Liver (tissue), 8 donors: ENCODE measurements at regions not wholly inside any gene's neighbourhood (a gene's known extent, or its start where the extent isn't known, plus 50 kb on each side); places are given as distances from the start of the nearest gene placed in this dataset.

Source experiments
- DNase-seq: peaks from one replicate; pipeline ENCODE4 v3.0.0-alpha.2; 2017; ENCODE audit warnings: low spot score
- H3K27ac ChIP-seq, 2 donors: one replicate each; pipeline ENCODE4 v1.7.0; 2013; ENCODE audit warnings: inconsistent platforms in 2 of 2, low read length in 2 of 2, control low read depth in 1 of 2, low read depth in 1 of 2, mild to moderate bottlenecking in 1 of 2
- H3K27me3 ChIP-seq, 4 donors: one replicate each; pipeline versions ENCODE4 v1.6.1 to v1.7.0; 2013; ENCODE audit warnings: low read length in 3 of 4, inconsistent platforms in 1 of 4, mild to moderate bottlenecking in 1 of 4, moderate library complexity in 1 of 4; ENCODE audit not compliant: control insufficient read depth in 4 of 4, insufficient read depth in 4 of 4
- H3K36me3 ChIP-seq, 4 donors: one replicate each; pipeline versions ENCODE4 v1.6.1 to v1.7.0; 2013; ENCODE audit warnings: low read length in 3 of 4, mild to moderate bottlenecking in 3 of 4, low read depth in 1 of 4, moderate library complexity in 1 of 4; ENCODE audit not compliant: control insufficient read depth in 4 of 4, insufficient read depth in 3 of 4
- H3K4me1 ChIP-seq, 4 donors: one replicate each; pipeline versions ENCODE4 v1.6.1 to v1.7.0; 2013; ENCODE audit warnings: low read length in 3 of 4, mild to moderate bottlenecking in 3 of 4, moderate library complexity in 1 of 4; ENCODE audit not compliant: control insufficient read depth in 4 of 4, insufficient read depth in 4 of 4
- H3K4me3 ChIP-seq, 3 donors: one replicate each; pipeline versions ENCODE4 v1.6.1 to v1.7.0; 2013; ENCODE audit warnings: low read length in 3 of 3, control low read depth in 1 of 3, low read depth in 1 of 3, mild to moderate bottlenecking in 1 of 3
- H3K9ac ChIP-seq, 2 donors: one replicate each; pipeline ENCODE4 v1.7.0; 2013; ENCODE audit warnings: low read length in 2 of 2, mild to moderate bottlenecking in 2 of 2, moderate library complexity in 2 of 2, control low read depth in 1 of 2, low read depth in 1 of 2
- H3K9me3 ChIP-seq, 4 donors: one replicate each; pipeline versions ENCODE4 v1.6.1 to v1.7.0; 2013; ENCODE audit warnings: low read length in 3 of 4; ENCODE audit not compliant: control insufficient read depth in 4 of 4
- CTCF ChIP-seq: fragments of 150-350 bp; IDR thresholded peaks from 2 replicates; pipeline ENCODE4 v1.5.1; 2017; ENCODE audit warnings: improper control_type of control experiment, low read depth, low read length; ENCODE audit not compliant: missing input control
- EGR1 ChIP-seq, 2 donors: IDR thresholded peaks; 2 replicates each; pipeline ENCODE4 v1.6.1; 2016 to 2018; ENCODE audit warnings: antibody characterized with exemption in 2 of 2, low read depth in 2 of 2
- FOXA1 ChIP-seq: IDR thresholded peaks from 2 replicates; pipeline ENCODE4 v1.6.1; 2016; ENCODE audit warnings: antibody characterized with exemption
- FOXA2 ChIP-seq: IDR thresholded peaks from 2 replicates; pipeline ENCODE4 v1.6.1; 2016; ENCODE audit warnings: antibody characterized with exemption
- GABPA ChIP-seq, 2 donors: IDR thresholded peaks in 1 of 2; conservative IDR thresholded peaks in 1 of 2; 2 replicates each; pipeline ENCODE4 v1.6.1; 2016; ENCODE audit warnings: antibody characterized with exemption in 2 of 2, mild to moderate bottlenecking in 1 of 2, moderate library complexity in 1 of 2
- HNF4A ChIP-seq, 2 donors: conservative IDR thresholded peaks; 2 replicates each; pipeline ENCODE4 v1.6.1; 2016; ENCODE audit warnings: antibody characterized with exemption in 2 of 2, mild to moderate bottlenecking in 2 of 2
- HNF4G ChIP-seq: IDR thresholded peaks from 2 replicates; pipeline ENCODE4 v1.6.1; 2016; ENCODE audit warnings: antibody characterized with exemption
- JUND ChIP-seq, 2 donors: IDR thresholded peaks; 2 replicates each; pipeline ENCODE4 v1.6.1; 2016; ENCODE audit warnings: antibody characterized with exemption in 2 of 2
- NR2F2 ChIP-seq: IDR thresholded peaks from 2 replicates; pipeline ENCODE4 v1.6.1; 2016; ENCODE audit warnings: antibody characterized with exemption
- RAD21 ChIP-seq, 2 donors: IDR thresholded peaks; 2 replicates each; pipeline ENCODE4 v1.6.1; 2016; ENCODE audit warnings: antibody characterized with exemption in 2 of 2, mild to moderate bottlenecking in 2 of 2
- RXRA ChIP-seq, 2 donors: IDR thresholded peaks; 2 replicates each; pipeline ENCODE4 v1.6.1; 2017 to 2018; ENCODE audit warnings: antibody characterized with exemption in 2 of 2, mild to moderate bottlenecking in 1 of 2
- SP1 ChIP-seq: IDR thresholded peaks from 2 replicates; pipeline ENCODE4 v1.6.1; 2018; ENCODE audit warnings: antibody characterized with exemption, mild to moderate bottlenecking
- TAF1 ChIP-seq: conservative IDR thresholded peaks from 2 replicates; pipeline ENCODE4 v1.6.1; 2016; ENCODE audit warnings: antibody characterized with exemption, mild to moderate bottlenecking
- YY1 ChIP-seq: IDR thresholded peaks from 2 replicates; pipeline ENCODE4 v1.6.1; 2016; ENCODE audit warnings: antibody characterized with exemption, mild to moderate bottlenecking
- ZBTB33 ChIP-seq: IDR thresholded peaks from 2 replicates; pipeline ENCODE4 v1.6.1; 2016; ENCODE audit warnings: antibody characterized with exemption
- WGBS: extraction: QIAGEN DNeasy Blood & Tissue Kit; methylation state at CpG from one replicate; pipeline ENCODE4 v1.1.7; 2013; 5-methylcytosine and 5-hydroxymethylcytosine counted together
- TF ChIP-seq, protein P1 (sequence below): IDR thresholded peaks from 2 replicates; pipeline ENCODE4 v1.6.1; 2016; ENCODE audit warnings: antibody characterized with exemption
- TF ChIP-seq, protein P2 (sequence below): IDR thresholded peaks from 2 replicates; pipeline ENCODE4 v1.6.1; 2016; ENCODE audit warnings: antibody characterized with exemption, mild to moderate bottlenecking
- TF ChIP-seq, protein P3 (sequence below): IDR thresholded peaks from 2 replicates; pipeline ENCODE4 v1.6.1; 2016; ENCODE audit warnings: antibody characterized with exemption
- donor health status: healthy.
- donor health status: healthy.
- donor health status: healthy.
- donor health status: healthy.
- donor health status: healthy.

- TF ChIP-seq RAD21 (IDR thresholded peaks at IDR 0.05), result peak; percentile 47 to 55
- no peak for TF ChIP-seq GABPA (IDR thresholded peaks at IDR 0.05 in 1 of 2, conservative IDR thresholded peaks at IDR 0.05 in 1 of 2)
- Histone ChIP-seq H3K27me3 (peaks cover 0 to 3% (median 0%) of the 10 kb centered on the region in 4 donors), H3K9me3 (no peaks in the 10 kb centered on the region), H3K27ac (no peak overlapping the region), H3K4me3 (no peak overlapping the region), H3K9ac (no peak overlapping the region), H3K36me3 (no peaks in the 10 kb centered on the region), H3K4me1 (no peaks in the 10 kb centered on the region)
- no peak for DNase-seq
- WGBS, result 20% methylated on average over 2 of the region's 2 CpGs
Observed at GRCh38 chr6:97705568-97705967, 422.6 kb upstream of the MMS22L start.

- DNase-seq, result no peak
- no peak overlapping the region for H3K9ac ChIP-seq
- 82% methylated on average over 4 of the region's 4 CpGs for WGBS
- H3K27ac ChIP-seq, result no peak overlapping the region
- TF ChIP-seq ZBTB33 (no peak), YY1 (no peak), FOXA2 (no peak), HNF4A (conservative IDR thresholded peaks at IDR 0.05) (no peak), FOXA1 (no peak), HNF4G (no peak), NR2F2 (no peak), TAF1 (no peak), RXRA (IDR thresholded peaks at IDR 0.05) (no peak), JUND (IDR thresholded peaks at IDR 0.05) (no peak), GABPA (IDR thresholded peaks at IDR 0.05 in 1 of 2, conservative IDR thresholded peaks at IDR 0.05 in 1 of 2) (no peak), CTCF (no peak), SP1 (no peak), EGR1 (IDR thresholded peaks at IDR 0.05; ENCODE audit: low read depth in 2 of 2) (no peak), RAD21 (IDR thresholded peaks at IDR 0.05) (no peak)
- TF ChIP-seq, protein P1, sequence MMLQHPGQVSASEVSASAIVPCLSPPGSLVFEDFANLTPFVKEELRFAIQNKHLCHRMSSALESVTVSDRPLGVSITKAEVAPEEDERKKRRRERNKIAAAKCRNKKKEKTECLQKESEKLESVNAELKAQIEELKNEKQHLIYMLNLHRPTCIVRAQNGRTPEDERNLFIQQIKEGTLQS, result no peak
- TF ChIP-seq, protein P2, sequence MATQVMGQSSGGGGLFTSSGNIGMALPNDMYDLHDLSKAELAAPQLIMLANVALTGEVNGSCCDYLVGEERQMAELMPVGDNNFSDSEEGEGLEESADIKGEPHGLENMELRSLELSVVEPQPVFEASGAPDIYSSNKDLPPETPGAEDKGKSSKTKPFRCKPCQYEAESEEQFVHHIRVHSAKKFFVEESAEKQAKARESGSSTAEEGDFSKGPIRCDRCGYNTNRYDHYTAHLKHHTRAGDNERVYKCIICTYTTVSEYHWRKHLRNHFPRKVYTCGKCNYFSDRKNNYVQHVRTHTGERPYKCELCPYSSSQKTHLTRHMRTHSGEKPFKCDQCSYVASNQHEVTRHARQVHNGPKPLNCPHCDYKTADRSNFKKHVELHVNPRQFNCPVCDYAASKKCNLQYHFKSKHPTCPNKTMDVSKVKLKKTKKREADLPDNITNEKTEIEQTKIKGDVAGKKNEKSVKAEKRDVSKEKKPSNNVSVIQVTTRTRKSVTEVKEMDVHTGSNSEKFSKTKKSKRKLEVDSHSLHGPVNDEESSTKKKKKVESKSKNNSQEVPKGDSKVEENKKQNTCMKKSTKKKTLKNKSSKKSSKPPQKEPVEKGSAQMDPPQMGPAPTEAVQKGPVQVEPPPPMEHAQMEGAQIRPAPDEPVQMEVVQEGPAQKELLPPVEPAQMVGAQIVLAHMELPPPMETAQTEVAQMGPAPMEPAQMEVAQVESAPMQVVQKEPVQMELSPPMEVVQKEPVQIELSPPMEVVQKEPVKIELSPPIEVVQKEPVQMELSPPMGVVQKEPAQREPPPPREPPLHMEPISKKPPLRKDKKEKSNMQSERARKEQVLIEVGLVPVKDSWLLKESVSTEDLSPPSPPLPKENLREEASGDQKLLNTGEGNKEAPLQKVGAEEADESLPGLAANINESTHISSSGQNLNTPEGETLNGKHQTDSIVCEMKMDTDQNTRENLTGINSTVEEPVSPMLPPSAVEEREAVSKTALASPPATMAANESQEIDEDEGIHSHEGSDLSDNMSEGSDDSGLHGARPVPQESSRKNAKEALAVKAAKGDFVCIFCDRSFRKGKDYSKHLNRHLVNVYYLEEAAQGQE, result no peak
- TF ChIP-seq, protein P3, sequence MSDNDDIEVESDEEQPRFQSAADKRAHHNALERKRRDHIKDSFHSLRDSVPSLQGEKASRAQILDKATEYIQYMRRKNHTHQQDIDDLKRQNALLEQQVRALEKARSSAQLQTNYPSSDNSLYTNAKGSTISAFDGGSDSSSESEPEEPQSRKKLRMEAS, result no peak
- H3K4me3 ChIP-seq, result no peak overlapping the region
- no peaks in the 10 kb centered on the region for H3K4me1 ChIP-seq
- peaks cover 0 to 3% (median 0%) of the 10 kb centered on the region in 4 donors for H3K9me3 ChIP-seq
- no peaks in the 10 kb centered on the region for H3K36me3 ChIP-seq
- no peaks in the 10 kb centered on the region for H3K27me3 ChIP-seq
Observed at GRCh38 chr6:97712751-97713150, 429.7 kb upstream of the MMS22L start.
